H9 (cell line): ENCODE measurements at regions not wholly inside any gene's neighbourhood (a gene's known extent, or its start where the extent isn't known, plus 50 kb on each side); places are given as distances from the start of the nearest gene placed in this dataset.

ENCODE experiments used
- DNase-seq: peaks from one replicate; pipeline ENCODE4 v3.0.0-alpha.2; 2017
- H2AFZ ChIP-seq: one replicate; pipeline ENCODE4 v1.6.1; 2013; ENCODE audit warnings: mild to moderate bottlenecking, low read length, control low read depth, moderate library complexity
- H2AK5ac ChIP-seq: 2 replicates; pipeline ENCODE4 v1.6.1; 2013; ENCODE audit warnings: low read length, control low read depth, mixed read lengths; ENCODE audit not compliant: insufficient read length
- H2BK120ac ChIP-seq: one replicate; pipeline ENCODE4 v1.6.1; 2013; ENCODE audit warnings: low read depth, mild to moderate bottlenecking, low read length, control low read depth, inconsistent platforms; ENCODE audit not compliant: poor library complexity, severe bottlenecking
- H2BK12ac ChIP-seq: 2 replicates; pipeline ENCODE4 v1.6.1; 2013; ENCODE audit warnings: low read length, control low read depth, mixed read lengths, low read depth; ENCODE audit not compliant: insufficient read length
- H2BK15ac ChIP-seq: 2 replicates; pipeline ENCODE4 v1.6.1; 2013; ENCODE audit warnings: low read depth, low read length, control low read depth
- H2BK20ac ChIP-seq: one replicate; pipeline ENCODE4 v1.6.1; 2013; ENCODE audit warnings: low read depth, mild to moderate bottlenecking, low read length, control low read depth, inconsistent platforms; ENCODE audit not compliant: poor library complexity, severe bottlenecking
- H2BK5ac ChIP-seq: 2 replicates; pipeline ENCODE4 v1.6.1; 2013; ENCODE audit warnings: low read length, control low read depth, mixed read lengths; ENCODE audit not compliant: insufficient read length
- H3K14ac ChIP-seq: 2 replicates; pipeline ENCODE4 v1.6.1; 2013; ENCODE audit warnings: low read length, control low read depth; ENCODE audit not compliant: insufficient read depth
- H3K18ac ChIP-seq: 2 replicates; pipeline ENCODE4 v1.6.1; 2013; ENCODE audit warnings: low read depth, mild to moderate bottlenecking, mixed read lengths, low read length, control low read depth; ENCODE audit not compliant: insufficient read length
- H3K23ac ChIP-seq: 2 replicates; pipeline ENCODE4 v1.6.1; 2013; ENCODE audit warnings: low read length, control low read depth, mixed read lengths, low read depth; ENCODE audit not compliant: insufficient read length
- H3K23me2 ChIP-seq: 2 replicates; pipeline ENCODE4 v1.6.1; 2013; ENCODE audit warnings: low read depth, mild to moderate bottlenecking, mixed read lengths, low read length, control low read depth; ENCODE audit not compliant: insufficient read length, poor library complexity, severe bottlenecking
- H3K27ac ChIP-seq: 2 replicates; pipeline ENCODE4 v1.5.1; 2013; ENCODE audit warnings: low read length, control low read depth, mixed read lengths, low read depth; ENCODE audit not compliant: insufficient read length
- H3K27me3 ChIP-seq: 2 replicates; pipeline ENCODE4 v1.6.1; 2013; ENCODE audit warnings: low read length, control low read depth, inconsistent platforms; ENCODE audit not compliant: insufficient read depth
- H3K4ac ChIP-seq: 2 replicates; pipeline ENCODE4 v1.6.1; 2013; ENCODE audit warnings: low read depth, mild to moderate bottlenecking, control low read depth, inconsistent platforms, low read length, moderate library complexity
- H3K4me1 ChIP-seq: 2 replicates; pipeline ENCODE4 v1.6.1; 2013; ENCODE audit warnings: low read length, control low read depth, inconsistent platforms; ENCODE audit not compliant: insufficient read depth
- H3K4me2 ChIP-seq: 2 replicates; pipeline ENCODE4 v1.6.1; 2013; ENCODE audit warnings: low read length, control low read depth, mixed read lengths; ENCODE audit not compliant: insufficient read length, insufficient read depth
- H3K56ac ChIP-seq: 2 replicates; pipeline ENCODE4 v1.6.1; 2013; ENCODE audit warnings: low read depth, mild to moderate bottlenecking, mixed read lengths, low read length, control low read depth; ENCODE audit not compliant: insufficient read length
- H3K79me1 ChIP-seq: 2 replicates; pipeline ENCODE4 v1.6.1; 2013; ENCODE audit warnings: low read depth, mild to moderate bottlenecking, moderate library complexity, low read length, control low read depth, inconsistent platforms; ENCODE audit not compliant: insufficient read depth, poor library complexity, severe bottlenecking
- H3K79me2 ChIP-seq: 2 replicates; pipeline ENCODE4 v1.6.1; 2013; ENCODE audit warnings: low read length, control low read depth, inconsistent platforms; ENCODE audit not compliant: insufficient read depth
- H3K9ac ChIP-seq: 2 replicates; pipeline ENCODE4 v1.6.1; 2013; ENCODE audit warnings: low read length, control low read depth, mixed read lengths; ENCODE audit not compliant: insufficient read length; ENCODE audit errors: extremely low read depth
- H3K9me3 ChIP-seq: one replicate; pipeline ENCODE4 v1.6.1; 2013; ENCODE audit warnings: low read depth, low read length, inconsistent platforms; ENCODE audit not compliant: control insufficient read depth
- H3T11ph ChIP-seq: one replicate; pipeline ENCODE4 v1.6.1; 2013; ENCODE audit warnings: mild to moderate bottlenecking, low read length, control low read depth, inconsistent platforms
- H4K20me1 ChIP-seq: one replicate; pipeline ENCODE4 v1.6.1; 2013; ENCODE audit not compliant: control insufficient read depth, insufficient read length, insufficient read depth
- H4K5ac ChIP-seq: 2 replicates; pipeline ENCODE4 v1.6.1; 2013; ENCODE audit warnings: low read depth, mild to moderate bottlenecking, mixed read lengths, low read length, control low read depth; ENCODE audit not compliant: insufficient read length
- H4K8ac ChIP-seq: replicated peaks from 2 replicates; pipeline ENCODE4 v1.6.1; 2013; ENCODE audit warnings: low read length, control low read depth, mixed read lengths, low read depth; ENCODE audit not compliant: insufficient read length
- H4K91ac ChIP-seq: 2 replicates; pipeline ENCODE4 v1.6.1; 2013; ENCODE audit warnings: low read depth, mild to moderate bottlenecking, moderate library complexity, mixed read lengths, low read length, control low read depth; ENCODE audit not compliant: insufficient read length
- H3K27ac Mint-ChIP-seq, 3 experiments: 2 replicates in 2 of 3; 3 replicates in 1 of 3; pipeline ENCODE4 v1.8.0; 2020 to 2021; ENCODE audit warnings: mixed read lengths in 3 of 3, mild to moderate bottlenecking in 1 of 3, moderate library complexity in 1 of 3
- H3K27me3 Mint-ChIP-seq: 2 replicates; pipeline ENCODE4 v1.8.0; 2021; ENCODE audit warnings: low read depth, mild to moderate bottlenecking, moderate library complexity, mixed read lengths
- H3K36me3 Mint-ChIP-seq, 3 experiments: 2 replicates in 2 of 3; 3 replicates in 1 of 3; pipeline ENCODE4 v1.8.0; 2020 to 2021; ENCODE audit warnings: low read depth in 3 of 3, mixed read lengths in 3 of 3; ENCODE audit not compliant: insufficient read depth in 1 of 3
- H3K4me1 Mint-ChIP-seq, 2 experiments: 2 replicates each; pipeline ENCODE4 v1.8.0; 2020; ENCODE audit warnings: mixed read lengths in 2 of 2
- H3K4me3 Mint-ChIP-seq, 2 experiments: 2 replicates in 1 of 2; 3 replicates in 1 of 2; pipeline ENCODE4 v1.8.0; 2020 to 2021; ENCODE audit warnings: mild to moderate bottlenecking in 2 of 2, mixed read lengths in 2 of 2, moderate library complexity in 1 of 2
- H3K9me3 Mint-ChIP-seq, 2 experiments: 2 replicates in 1 of 2; 3 replicates in 1 of 2; pipeline ENCODE4 v1.8.0; 2020; ENCODE audit warnings: mild to moderate bottlenecking in 2 of 2, mixed read lengths in 2 of 2, moderate library complexity in 1 of 2
- CTCF ChIP-seq: fragments of 200-600 bp; sonication (generic); conservative IDR thresholded peaks from 3 replicates; pipeline ENCODE4 v1.8.0; 2021; ENCODE audit warnings: antibody characterized with exemption, mild to moderate bottlenecking
- WGBS: extraction: QIAGEN DNeasy Blood & Tissue Kit; methylation state at CpG from one replicate; pipeline ENCODE4 v1.1.7; 2013; ENCODE audit warnings: missing lambda C conversion rate, low lambda C conversion rate, mixed read lengths; ENCODE audit not compliant: insufficient read length; ENCODE audit errors: extremely low coverage; 5-methylcytosine and 5-hydroxymethylcytosine counted together

- no peak overlapping the region for H2BK20ac ChIP-seq
- H3K27me3 ChIP-seq, result no peaks in the 10 kb centered on the region; the same call in 1 of the 2 replicates
- H2BK120ac ChIP-seq, result no peak overlapping the region
- no peaks in the 10 kb centered on the region for H3K23me2 ChIP-seq
- no peak overlapping the region for H3K23ac ChIP-seq
- Mint-ChIP-seq H3K4me3 (no peak overlapping the region), H3K4me1 (no peaks in the 10 kb centered on the region), H3K27me3 (no peaks in the 10 kb centered on the region), H3K36me3 (peaks cover 5 to 22% (median 16%) of the 10 kb centered on the region in 3 experiments; a peak in 6 of 7 replicates), H3K27ac (no peak overlapping the region), H3K9me3 (peaks cover 26 to 33% of the 10 kb centered on the region in 2 experiments)
- DNase-seq, result no peak
- no peak overlapping the region for H3K27ac ChIP-seq
- H3K4me1 ChIP-seq, result no peaks in the 10 kb centered on the region
- no peak overlapping the region for H3T11ph ChIP-seq
- H3K18ac ChIP-seq, result no peak overlapping the region
- H2BK5ac ChIP-seq, result no peak overlapping the region
- H2BK15ac ChIP-seq, result no peak overlapping the region
- no peak overlapping the region for H3K4me2 ChIP-seq
- no peaks in the 10 kb centered on the region for H3K9me3 ChIP-seq
- no peak overlapping the region for H3K56ac ChIP-seq
- no peak for TF ChIP-seq CTCF
- no peak overlapping the region for H3K9ac ChIP-seq
- WGBS, result no CpG with 5 or more reads among the region's 2 CpGs
- H4K5ac ChIP-seq, result no peak overlapping the region
- no peaks in the 10 kb centered on the region for H3K79me1 ChIP-seq
- H3K79me2 ChIP-seq, result no peaks in the 10 kb centered on the region
- no peak overlapping the region for H2AFZ ChIP-seq
- no peak overlapping the region for H3K4ac ChIP-seq
- H4K91ac ChIP-seq, result no peak overlapping the region
- no peaks in the 10 kb centered on the region for H4K20me1 ChIP-seq
- no peak overlapping the region for H2AK5ac ChIP-seq
- no peak overlapping the region for H2BK12ac ChIP-seq
- H4K8ac ChIP-seq, result no peak overlapping the region
- no peak overlapping the region for H3K14ac ChIP-seq
Observed at GRCh38 chr4:138507522-138507921, 265.4 kb upstream of the SLC7A11 start.
